ENCODE measurements at regions not wholly inside any gene's neighbourhood (a gene's known extent, or its start where the extent isn't known, plus 50 kb on each side); places are given as distances from the start of the nearest gene placed in this dataset.

GRCh38 chr20:62549029-62549428 is 73.2 kb upstream of the GATA5 start:
- Histone ChIP-seq H3K27me3 (ENCODE audit: control insufficient read depth, insufficient read depth, low read length) (peaks cover 57% of the 10 kb centered on the region), H3K4me2 (ENCODE audit: low read depth, low read length) (no peak overlapping the region), H3K4ac (ENCODE audit: low read depth, low read length) (no peak overlapping the region), H3K9ac (ENCODE audit: low read depth, low read length) (no peak overlapping the region), H3K56ac (ENCODE audit: extremely low read depth, insufficient read depth, low read length) (no peak overlapping the region), H3K4me1 (ENCODE audit: control insufficient read depth, insufficient read depth, low read length) (no peaks in the 10 kb centered on the region), H2BK5ac (ENCODE audit: low read depth, low read length, poor library complexity, severe bottlenecking) (no peak overlapping the region), H3K9me1 (ENCODE audit: insufficient read depth, low read length) (no peaks in the 10 kb centered on the region), H3K9me3 (ENCODE audit: control insufficient read depth, insufficient read depth, low read length) (no peaks in the 10 kb centered on the region; the same call in 1 of the 2 replicates), H3K4me3 (ENCODE audit: insufficient read depth, low read depth, low read length) (no peak overlapping the region), H4K8ac (ENCODE audit: low read depth in 2 of 2, low read length in 2 of 2) (no peak overlapping the region), H2BK20ac (ENCODE audit: low read depth, low read length) (no peak overlapping the region), H2BK120ac (ENCODE audit: low read depth, low read length) (no peak overlapping the region), H3K36me3 (ENCODE audit: control insufficient read depth, insufficient read depth, low read length) (no peaks in the 10 kb centered on the region), H3K18ac (ENCODE audit: low read depth, low read length) (no peak overlapping the region), H2BK15ac (ENCODE audit: low read depth, low read length) (no peak overlapping the region), H3K27ac (ENCODE audit: insufficient read depth, low read length) (no peak overlapping the region), H4K20me1 (ENCODE audit: insufficient read depth, low read length) (no peaks in the 10 kb centered on the region), H3K23ac (ENCODE audit: low read depth, low read length) (no peak overlapping the region), H2AK5ac (ENCODE audit: low read depth, low read length) (no peak overlapping the region), H2AK9ac (replicated peaks; ENCODE audit: low read depth, low read length, poor library complexity) (no peak overlapping the region), H3K14ac (replicated peaks; ENCODE audit: low read depth, low read length) (no peak overlapping the region), H4K5ac (ENCODE audit: low read depth, low read length) (no peak overlapping the region), H4K91ac (ENCODE audit: insufficient read depth, low read depth, low read length) (no peak overlapping the region), H3K79me1 (ENCODE audit: low read depth in 1 of 2, low read length in 2 of 2) (no peaks in the 10 kb centered on the region), H2AFZ (replicated peaks; ENCODE audit: low read length, poor library complexity) (no peak overlapping the region)
- intact Hi-C loops (cut with micrococcal nuclease) (no loop called here), in situ Hi-C loops (cut with MboI; ENCODE audit: low sequenced_read_pairs) (no loop called here), dilution Hi-C loops (cut with HindIII; ENCODE audit: low sequenced_read_pairs, unreplicated experiment) (no loop called here)
- TF ChIP-seq CEBPB (IDR thresholded peaks at IDR 0.05; ENCODE audit: low read depth, low read length) = no peak
- no peak for TF ChIP-seq CHD1 (IDR thresholded peaks at IDR 0.05; ENCODE audit: low read depth, low read length)
- no peak for TF ChIP-seq BHLHE40 (IDR thresholded peaks at IDR 0.05; ENCODE audit: low read depth, low read length)
- TF ChIP-seq POLR2A (IDR thresholded peaks at IDR 0.05; ENCODE audit: low read depth, low read length) = no peak
- TF ChIP-seq FOS (IDR thresholded peaks at IDR 0.05; ENCODE audit: low read depth, low read length) = no peak
- no peak for TF ChIP-seq MAFK (IDR thresholded peaks at IDR 0.05; ENCODE audit: low read depth, low read length)
- TF ChIP-seq CTCF (conservative IDR thresholded peaks at IDR 0.05; ENCODE audit: low read depth, low read length) = no peak
- no peak for TF ChIP-seq RCOR1 (IDR thresholded peaks at IDR 0.05; ENCODE audit: insufficient replicate concordance, low read length)
- TF ChIP-seq RAD21 (IDR thresholded peaks at IDR 0.05; ENCODE audit: low read length) = no peak
- TF ChIP-seq RFX5 (IDR thresholded peaks at IDR 0.05; ENCODE audit: low read depth, low read length) = no peak
- TF ChIP-seq ELK1 (IDR thresholded peaks at IDR 0.05; ENCODE audit: borderline replicate concordance, low read depth, low read length) = no peak
- TF ChIP-seq SMC3 (IDR thresholded peaks at IDR 0.05; ENCODE audit: low read depth, low read length) = no peak
- no peak for TF ChIP-seq USF2 (IDR thresholded peaks at IDR 0.05; ENCODE audit: low read depth, low read length)
- TF ChIP-seq MXI1 (IDR thresholded peaks at IDR 0.05; ENCODE audit: borderline replicate concordance, low read depth, low read length) = no peak
- no peak for TF ChIP-seq NFE2L2 (IDR thresholded peaks at IDR 0.05; ENCODE audit: low read depth, low read length)
- no peak for TF ChIP-seq MAZ (IDR thresholded peaks at IDR 0.05; ENCODE audit: borderline replicate concordance, low read depth, low read length)
- no TSS peak for BruUV-seq (replicated peaks)
- no peak for DNase-seq
- ChIA-PET CTCF (interaction anchor here (0.6 to 1.3 kb wide), 2 partner anchors 61 to 68 kb away, joined by 3 read pairs; no protein-coding TSS in a partner anchor), POLR2A (ENCODE audit: unreplicated experiment) (no interaction called here)
- no peak for ATAC-seq (ENCODE audit: low read depth)
- WGBS, 2 experiments (ENCODE audit: extremely low coverage in 2 of 2, insufficient read length in 1 of 2) = 85% methylated on average over 5 of the region's 13 CpGs; no CpG with 5 or more reads in 1 of the 2 experiments

Data from IMR-90 (cell line).